HCT116 (cell line): ENCODE measurements at regions not wholly inside any gene's neighbourhood (a gene's known extent, or its start where the extent isn't known, plus 50 kb on each side); places are given as distances from the start of the nearest gene placed in this dataset.

Source experiments
- ATAC-seq: fragments of 200-7000 bp; cut with Tn5 transposase; 2 replicates; pipeline ENCODE4 v1.9.1; 2020; ENCODE audit warnings: mild to moderate bottlenecking, moderate library complexity
- BruUV-seq: library from RNA; stranded (reverse); fragments of 400-500 nt; replicated peaks from 2 replicates; lab custom pipeline; 2021; lab: Mats Ljungman, UMichigan
- CTCF ChIA-PET: fragments of 300-600 bp; sonication (Branson Sonifier 250); formaldehyde crosslinking; loops from one replicate; lab custom pipeline; 2021; ENCODE audit warnings: antibody characterized with exemption; lab: Charles Lee
- POLR2A ChIA-PET: fragments of 300-600, 350-600 bp; sonication (Branson Sonifier 250); formaldehyde crosslinking; loops from one replicate; lab custom pipeline; 2021; ENCODE audit warnings: antibody characterized with exemption; lab: Charles Lee
- RAD21 ChIA-PET, 2 experiments: fragments of 300-600 bp; sonication (Branson Sonifier 250); formaldehyde crosslinking; loops; one replicate each; lab custom pipeline; 2023; ENCODE audit warnings: low total read pairs in 2 of 2; ENCODE audit not compliant: uncharacterized antibody in 2 of 2, unreplicated experiment in 2 of 2, low non-redundant PET in 1 of 2; lab: Charles Lee
- DNase-seq: peaks from one replicate; pipeline ENCODE4 v3.0.0-alpha.2; 2010; ENCODE audit warnings: low read depth, low spot score
- H2AFZ ChIP-seq: fragments of 200-600 bp; shearing (Covaris generic), sonication (generic); 2 replicates; pipeline ENCODE4 v1.6.1; 2017; ENCODE audit warnings: low read depth, mixed run types, mixed read lengths, antibody characterized with exemption, low read length; ENCODE audit not compliant: poor library complexity, severe bottlenecking
- H3K27ac ChIP-seq: 2 replicates; pipeline ENCODE4 v1.5.1; 2012; ENCODE audit warnings: low read depth, low read length
- H3K27me3 ChIP-seq: fragments of 200-600 bp; sonication (generic); 2 replicates; pipeline ENCODE4 v1.6.1; 2016; ENCODE audit warnings: mixed run types, low read length, mixed read lengths; ENCODE audit not compliant: insufficient read depth
- H3K36me3 ChIP-seq, 2 experiments: fragments of 200-500 bp in 1 of 2; fragments of 200-600 bp in 1 of 2; sonication (Bioruptor generic) in 1 of 2; sonication (generic) in 1 of 2; 2 replicates each; pipeline versions ENCODE4 v1.5.1 to v1.6.1; 2014 to 2016; ENCODE audit warnings: low read length in 2 of 2, inconsistent platforms in 1 of 2, mixed read lengths in 1 of 2, mixed run types in 1 of 2; ENCODE audit not compliant: insufficient read depth in 2 of 2, control insufficient read depth in 1 of 2
- H3K4me1 ChIP-seq, 2 experiments: fragments of 200-600 bp in 1 of 2; sonication (generic) in 1 of 2; 2 replicates each; pipeline versions ENCODE4 v1.5.1 to v1.6.1; 2012 to 2017; ENCODE audit warnings: low read length in 2 of 2, inconsistent platforms in 1 of 2, mild to moderate bottlenecking in 1 of 2, mixed read lengths in 1 of 2, mixed run types in 1 of 2, moderate library complexity in 1 of 2; ENCODE audit not compliant: insufficient read depth in 2 of 2, control insufficient read depth in 1 of 2
- H3K4me2 ChIP-seq: fragments of 200-600 bp; sonication (generic); 2 replicates; pipeline ENCODE4 v1.6.1; 2017; ENCODE audit warnings: mixed run types, low read length, mixed read lengths
- H3K4me3 ChIP-seq, 2 experiments: fragments of 200-600 bp in 1 of 2; sonication (generic) in 1 of 2; replicated peaks in 1 of 2; 2 replicates each; pipeline ENCODE4 v1.5.1; 2011 to 2016; ENCODE audit warnings: low read length in 2 of 2, control low read depth in 1 of 2, low read depth in 1 of 2, mild to moderate bottlenecking in 1 of 2, mixed read lengths in 1 of 2, mixed run types in 1 of 2
- H3K79me2 ChIP-seq: fragments of 200-600 bp; sonication (generic); 2 replicates; pipeline ENCODE4 v1.6.1; 2017; ENCODE audit warnings: mild to moderate bottlenecking, mixed run types, low read length, moderate library complexity, mixed read lengths; ENCODE audit not compliant: insufficient read depth
- H3K9ac ChIP-seq: fragments of 200-600 bp; sonication (generic); 2 replicates; pipeline ENCODE4 v1.6.1; 2016; ENCODE audit warnings: low read length, mixed read lengths
- H3K9me2 ChIP-seq: fragments of 200-600 bp; sonication (generic), shearing (Covaris generic); 2 replicates; pipeline ENCODE4 v1.6.1; 2017; ENCODE audit warnings: mixed run types, mild to moderate bottlenecking, moderate library complexity; ENCODE audit not compliant: insufficient read depth
- H3K9me3 ChIP-seq, 2 experiments: fragments of 200-500 bp in 1 of 2; fragments of 200-600 bp in 1 of 2; sonication (Bioruptor generic) in 1 of 2; sonication (generic) in 1 of 2; 2 replicates each; pipeline ENCODE4 v1.6.1; 2014 to 2017; ENCODE audit warnings: low read length in 2 of 2, mixed read lengths in 2 of 2, inconsistent platforms in 1 of 2, low read depth in 1 of 2, mild to moderate bottlenecking in 1 of 2, mixed run types in 1 of 2, moderate library complexity in 1 of 2; ENCODE audit not compliant: control insufficient read depth in 1 of 2, insufficient read depth in 1 of 2
- H4K20me1 ChIP-seq: fragments of 200-600 bp; sonication (generic), shearing (Covaris generic); 2 replicates; pipeline ENCODE4 v1.6.1; 2017; ENCODE audit warnings: mixed run types, mild to moderate bottlenecking, moderate library complexity; ENCODE audit not compliant: insufficient read depth
- JUND ChIP-seq: IDR thresholded peaks from 2 replicates; pipeline ENCODE4 v1.6.1; 2012
- POLR2A ChIP-seq: IDR thresholded peaks from 2 replicates; pipeline ENCODE4 v1.7.0; 2011; ENCODE audit warnings: borderline replicate concordance; ENCODE audit not compliant: insufficient read depth, insufficient read length; ENCODE audit errors: extremely low read depth
- POLR2AphosphoS5 ChIP-seq: IDR thresholded peaks from 2 replicates; pipeline ENCODE4 v1.6.1; 2011; ENCODE audit warnings: mild to moderate bottlenecking, low read depth, low read length, moderate library complexity
- SIN3A ChIP-seq: IDR thresholded peaks from 2 replicates; pipeline ENCODE4 v1.6.1; 2012; ENCODE audit warnings: low read depth
- ZFX ChIP-seq: fragments of 450-650 bp; IDR thresholded peaks from 2 replicates; pipeline ENCODE4 v1.6.1; 2017
- intact Hi-C: fragments of 100-400 bp; cut with micrococcal nuclease; formaldehyde crosslinking; loops from 2 replicates; pipeline ENCODE4 v1.10.0; 2022

DNA sequence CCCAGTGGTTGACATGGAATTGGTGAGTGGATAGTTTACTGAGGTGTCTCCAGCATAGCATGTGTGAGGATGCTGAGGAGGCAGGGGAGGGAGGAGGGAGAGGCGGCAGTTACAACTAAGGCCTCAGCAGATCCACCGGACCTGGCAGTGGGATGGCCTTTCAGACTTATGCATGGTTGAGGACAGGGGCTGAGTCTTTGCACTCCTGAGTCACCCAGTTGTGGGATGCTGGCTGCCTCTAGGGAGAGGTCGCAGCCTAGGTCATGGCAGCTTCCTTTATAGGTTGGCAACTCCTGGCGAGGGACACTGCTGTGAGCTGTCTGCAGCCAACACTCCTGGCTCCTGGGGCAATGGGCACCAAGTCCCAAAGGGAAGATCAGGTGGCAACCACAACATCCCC lies 380.3 kb downstream of the PREX1 start:
- H3K4me3 ChIP-seq = no peak overlapping the region
- H3K4me1 ChIP-seq = no peaks in the 10 kb centered on the region
- no peak for DNase-seq
- no peaks in the 10 kb centered on the region for H3K79me2 ChIP-seq
- no peak overlapping the region for H2AFZ ChIP-seq
- H3K9me3 ChIP-seq = peaks cover 4 to 7% of the 10 kb centered on the region in 2 experiments; a peak in 2 of 4 replicates
- no peak overlapping the region for H3K9ac ChIP-seq
- no peaks in the 10 kb centered on the region for H4K20me1 ChIP-seq
- no peak for TF ChIP-seq ZFX
- TF ChIP-seq JUND = no peak
- TF ChIP-seq, all 23 proteins: peak for 0
- intact Hi-C loops = no loop called here
- Histone ChIP-seq H3K4me2 (no peak overlapping the region), H3K27me3 (peaks cover 1% of the 10 kb centered on the region), H3K9me2 (no peaks in the 10 kb centered on the region), H3K27ac (no peak overlapping the region), H3K36me3 (no peaks in the 10 kb centered on the region)
- ChIA-PET POLR2A (no interaction called here), CTCF (no interaction called here), RAD21 (no interaction called here)
- BruUV-seq = no TSS peak
- ATAC-seq = no peak

DNA sequence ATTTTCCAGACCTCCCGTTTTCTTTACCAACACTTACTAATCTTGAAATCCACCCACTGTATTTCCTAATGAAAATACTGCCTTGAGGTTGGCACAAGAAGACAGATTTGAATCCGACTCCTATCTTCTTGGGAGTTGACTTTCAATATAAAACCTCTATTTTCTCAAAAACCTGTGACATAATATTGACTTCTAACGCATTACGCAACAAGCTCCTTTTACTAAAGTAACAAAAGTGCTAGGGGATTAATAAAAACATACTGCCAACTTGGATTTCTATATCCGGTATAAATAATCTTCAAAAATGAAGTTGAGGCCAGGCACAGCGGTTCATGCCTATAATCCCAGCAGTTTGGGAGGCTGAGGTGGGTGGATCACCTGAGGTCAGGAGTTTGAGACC lies 382.0 kb downstream of the PREX1 start:
- no TSS peak for BruUV-seq
- Histone ChIP-seq H3K9ac (no peak overlapping the region), H3K36me3 (no peaks in the 10 kb centered on the region), H3K9me3 (peaks cover 4 to 7% of the 10 kb centered on the region in 2 experiments; a peak in 2 of 4 replicates), H4K20me1 (no peaks in the 10 kb centered on the region), H3K27me3 (no peaks in the 10 kb centered on the region; the same call in none of the 2 replicates), H2AFZ (no peak overlapping the region), H3K79me2 (no peaks in the 10 kb centered on the region), H3K9me2 (no peaks in the 10 kb centered on the region), H3K4me2 (no peak overlapping the region), H3K4me3 (no peak overlapping the region), H3K4me1 (no peaks in the 10 kb centered on the region), H3K27ac (no peak overlapping the region)
- TF ChIP-seq POLR2A (no peak), SIN3A (no peak), POLR2AphosphoS5 (no peak)
- intact Hi-C loops = no loop called here
- DNase-seq (no peak), ATAC-seq (no peak)
- ChIA-PET CTCF (no interaction called here), RAD21 (no interaction called here), POLR2A (no interaction called here)
